ENCODE measurements at regions not wholly inside any gene's neighbourhood (a gene's known extent, or its start where the extent isn't known, plus 50 kb on each side); places are given as distances from the start of the nearest gene placed in this dataset.

DNA sequence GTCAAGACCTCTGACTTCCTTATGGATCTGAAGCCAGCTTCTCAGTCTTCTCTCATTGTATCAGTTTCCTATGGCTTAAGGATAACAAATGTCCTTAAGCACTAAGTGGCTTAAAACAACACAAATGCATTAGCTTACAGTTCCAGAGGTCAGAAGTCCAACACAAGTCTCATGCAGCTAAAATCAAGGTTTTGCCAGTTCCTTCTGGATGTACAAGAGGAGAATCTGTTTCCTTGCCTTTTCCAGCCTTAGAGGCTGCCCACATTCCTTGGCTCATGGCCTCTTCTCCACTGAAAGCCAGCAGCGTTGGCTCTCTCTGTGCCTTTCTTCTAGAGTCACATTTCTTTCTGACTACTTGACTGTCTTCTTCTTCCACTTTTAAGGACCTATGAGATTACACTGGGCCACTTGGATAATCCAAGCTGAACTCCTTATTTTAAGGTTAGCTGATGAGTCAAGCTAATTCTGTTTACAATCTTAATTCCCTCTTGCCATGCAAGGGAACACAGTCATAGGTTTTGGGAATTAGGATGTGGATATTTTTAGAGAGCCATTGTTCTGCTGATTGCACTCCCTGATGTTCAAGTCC lies 179.0 kb downstream of the BCAS1 start:
- Mint-ChIP-seq H3K4me1 (ENCODE audit: low read depth) (peaks cover 5% of the 10 kb centered on the region), H3K27ac (no peak overlapping the region), H3K9me3 (ENCODE audit: low read depth) (peaks cover 3% of the 10 kb centered on the region), H3K4me3 (ENCODE audit: low read depth) (no peak overlapping the region), H3K36me3 (ENCODE audit: insufficient read depth) (no peaks in the 10 kb centered on the region), H3K27me3 (no peaks in the 10 kb centered on the region)
- no peak for DNase-seq (ENCODE audit: low spot score, unreplicated experiment)
- TF ChIP-seq, protein P1, sequence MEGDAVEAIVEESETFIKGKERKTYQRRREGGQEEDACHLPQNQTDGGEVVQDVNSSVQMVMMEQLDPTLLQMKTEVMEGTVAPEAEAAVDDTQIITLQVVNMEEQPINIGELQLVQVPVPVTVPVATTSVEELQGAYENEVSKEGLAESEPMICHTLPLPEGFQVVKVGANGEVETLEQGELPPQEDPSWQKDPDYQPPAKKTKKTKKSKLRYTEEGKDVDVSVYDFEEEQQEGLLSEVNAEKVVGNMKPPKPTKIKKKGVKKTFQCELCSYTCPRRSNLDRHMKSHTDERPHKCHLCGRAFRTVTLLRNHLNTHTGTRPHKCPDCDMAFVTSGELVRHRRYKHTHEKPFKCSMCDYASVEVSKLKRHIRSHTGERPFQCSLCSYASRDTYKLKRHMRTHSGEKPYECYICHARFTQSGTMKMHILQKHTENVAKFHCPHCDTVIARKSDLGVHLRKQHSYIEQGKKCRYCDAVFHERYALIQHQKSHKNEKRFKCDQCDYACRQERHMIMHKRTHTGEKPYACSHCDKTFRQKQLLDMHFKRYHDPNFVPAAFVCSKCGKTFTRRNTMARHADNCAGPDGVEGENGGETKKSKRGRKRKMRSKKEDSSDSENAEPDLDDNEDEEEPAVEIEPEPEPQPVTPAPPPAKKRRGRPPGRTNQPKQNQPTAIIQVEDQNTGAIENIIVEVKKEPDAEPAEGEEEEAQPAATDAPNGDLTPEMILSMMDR (IDR thresholded peaks at IDR 0.05; ENCODE audit: unreplicated experiment), result no peak

DNA sequence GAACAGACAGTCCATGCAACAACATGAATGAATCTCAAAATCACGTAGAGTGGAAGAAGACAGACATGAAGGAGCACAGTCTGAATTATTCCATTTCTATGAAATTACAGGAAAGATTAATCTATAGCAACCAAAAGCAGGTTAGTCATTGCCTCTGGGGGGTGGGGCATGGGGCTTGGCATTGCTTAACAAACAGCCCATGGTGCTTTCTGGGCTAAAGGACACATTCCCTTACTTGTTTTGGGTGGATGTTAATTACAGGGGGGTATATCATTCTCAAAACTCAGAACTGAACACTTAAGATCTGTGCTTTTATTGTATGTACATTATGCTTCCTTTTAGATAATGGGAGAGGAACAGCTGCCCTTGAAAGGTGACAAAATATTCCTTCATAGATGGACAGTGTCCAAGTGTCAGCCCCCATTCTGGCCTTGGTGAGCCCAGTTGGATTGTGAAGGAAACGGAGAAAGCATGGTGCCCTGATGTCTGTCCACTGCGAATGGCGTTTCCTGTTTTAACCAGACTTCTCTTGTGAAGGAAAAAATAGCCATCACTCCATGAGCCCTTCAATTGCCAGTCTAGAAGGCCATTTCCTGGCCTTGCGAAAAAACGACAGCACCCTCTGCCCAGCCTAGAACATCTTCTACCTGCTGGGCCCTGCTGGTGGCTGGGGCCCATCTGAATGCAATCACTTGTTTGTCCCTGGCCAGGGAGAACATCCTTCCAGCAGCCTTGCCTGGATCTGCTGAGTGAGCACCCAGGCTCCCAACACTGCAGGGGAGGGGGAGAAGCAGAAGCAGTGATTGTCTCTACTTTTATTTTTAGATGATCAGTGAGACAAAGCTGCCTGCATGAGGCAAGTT lies 179.7 kb downstream of the BCAS1 start:
- Mint-ChIP-seq H3K27ac (no peak overlapping the region), H3K27me3 (no peaks in the 10 kb centered on the region), H3K9me3 (ENCODE audit: low read depth) (peaks cover 3% of the 10 kb centered on the region), H3K4me3 (ENCODE audit: low read depth) (no peak overlapping the region), H3K36me3 (ENCODE audit: insufficient read depth) (no peaks in the 10 kb centered on the region), H3K4me1 (ENCODE audit: low read depth) (peaks cover 5% of the 10 kb centered on the region)
- TF ChIP-seq, protein P1 (IDR thresholded peaks at IDR 0.05; ENCODE audit: unreplicated experiment), result no peak
- DNase-seq (ENCODE audit: low spot score, unreplicated experiment), result no peak

DNA sequence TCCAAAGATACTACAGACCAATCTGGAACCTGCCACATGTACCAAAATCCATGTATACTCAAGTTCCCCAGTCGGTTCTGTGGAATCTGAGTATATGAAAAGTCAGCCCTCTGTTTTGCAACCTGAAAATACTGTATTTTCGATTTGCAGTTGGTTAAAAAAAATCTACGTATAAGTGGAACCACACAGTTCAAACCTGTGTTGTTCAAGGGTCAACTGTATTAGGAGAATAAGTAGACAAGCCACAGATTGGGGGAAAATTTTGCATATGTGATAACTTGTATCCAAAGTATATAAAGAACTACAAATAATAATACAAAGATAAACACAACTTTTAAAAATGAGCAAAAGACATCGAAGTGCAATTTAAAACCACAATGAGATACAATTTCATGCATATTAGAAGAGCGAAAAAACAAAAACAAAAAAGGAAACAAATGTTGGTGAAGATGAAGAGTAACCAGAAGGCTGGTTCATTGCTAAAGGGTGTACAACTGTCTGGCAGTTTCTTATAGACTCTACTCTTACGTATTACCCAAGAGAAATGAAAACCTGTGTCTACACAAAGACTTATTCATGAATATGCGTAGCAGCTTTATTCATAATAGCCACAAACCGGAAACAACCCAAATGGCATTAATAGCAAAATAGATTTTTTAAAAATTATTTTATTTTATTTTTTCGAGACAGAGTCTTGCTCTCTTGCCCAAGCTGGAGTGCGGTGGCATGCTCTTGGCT lies 180.8 kb downstream of the BCAS1 start:
- TF ChIP-seq, protein P1 (IDR thresholded peaks at IDR 0.05; ENCODE audit: unreplicated experiment), result no peak
- Mint-ChIP-seq H3K4me1 (ENCODE audit: low read depth) (peaks cover 5% of the 10 kb centered on the region), H3K4me3 (ENCODE audit: low read depth) (no peak overlapping the region), H3K9me3 (ENCODE audit: low read depth) (peaks cover 3% of the 10 kb centered on the region), H3K36me3 (ENCODE audit: insufficient read depth) (no peaks in the 10 kb centered on the region), H3K27ac (no peak overlapping the region), H3K27me3 (no peaks in the 10 kb centered on the region)
- no peak for DNase-seq (ENCODE audit: low spot score, unreplicated experiment)

DNA sequence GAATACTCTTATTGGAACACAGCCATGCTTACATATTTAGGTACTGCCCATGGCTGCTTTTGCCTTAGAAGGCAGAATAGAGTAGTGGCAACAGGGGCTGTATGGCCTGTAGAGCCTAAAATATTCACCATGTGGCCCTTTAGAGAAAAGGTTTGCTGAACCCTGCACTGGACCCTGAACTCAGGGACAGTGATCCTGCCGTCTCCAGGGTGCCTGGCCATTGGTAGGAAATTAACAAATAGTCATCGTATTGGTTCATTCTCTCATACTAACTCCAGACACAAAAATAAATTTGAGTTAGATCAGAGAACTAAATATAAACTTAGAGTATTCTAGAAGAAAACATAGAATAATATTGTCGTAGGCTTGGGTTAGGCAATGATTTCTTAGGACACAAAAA lies 181.4 kb downstream of the BCAS1 start:
- Mint-ChIP-seq H3K4me3 (ENCODE audit: low read depth) (no peak overlapping the region), H3K36me3 (ENCODE audit: insufficient read depth) (no peaks in the 10 kb centered on the region), H3K4me1 (ENCODE audit: low read depth) (peaks cover 5% of the 10 kb centered on the region), H3K9me3 (ENCODE audit: low read depth) (peaks cover 3% of the 10 kb centered on the region), H3K27me3 (no peaks in the 10 kb centered on the region), H3K27ac (no peak overlapping the region)
- no peak for DNase-seq (ENCODE audit: low spot score, unreplicated experiment)
- TF ChIP-seq, protein P1 (IDR thresholded peaks at IDR 0.05; ENCODE audit: unreplicated experiment), result no peak

DNA sequence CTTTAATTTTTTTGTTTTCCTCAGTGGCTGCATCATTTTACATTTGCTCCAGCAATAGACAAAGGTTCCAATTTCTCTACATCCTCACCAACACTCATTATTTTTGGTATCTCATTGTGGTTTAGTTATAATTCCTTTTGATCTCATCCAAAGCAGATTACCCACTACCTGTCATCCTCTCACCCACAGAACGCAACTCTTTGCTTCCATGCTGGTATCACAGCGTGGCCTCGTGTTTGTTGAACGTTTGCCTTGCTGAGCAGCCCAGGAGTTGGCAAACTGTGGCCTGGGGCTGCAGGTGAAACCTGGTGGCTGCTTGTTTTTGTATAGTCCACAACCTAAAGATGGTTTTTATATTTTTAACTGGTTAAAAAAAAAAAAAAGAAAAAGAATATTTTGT lies 181.9 kb downstream of the BCAS1 start:
- no peaks in the 10 kb centered on the region for H3K36me3 Mint-ChIP-seq (ENCODE audit: insufficient read depth)
- DNase-seq (ENCODE audit: low spot score, unreplicated experiment), result no peak
- H3K4me1 Mint-ChIP-seq (ENCODE audit: low read depth), result peaks cover 5% of the 10 kb centered on the region
- no peaks in the 10 kb centered on the region for H3K27me3 Mint-ChIP-seq
- TF ChIP-seq, protein P1 (IDR thresholded peaks at IDR 0.05; ENCODE audit: unreplicated experiment), result no peak
- no peak overlapping the region for H3K27ac Mint-ChIP-seq
- H3K9me3 Mint-ChIP-seq (ENCODE audit: low read depth), result peaks cover 3% of the 10 kb centered on the region
- no peak overlapping the region for H3K4me3 Mint-ChIP-seq (ENCODE audit: low read depth)

Measured in progenitor cell of endocrine pancreas (in vitro differentiated cells).